ENCODE measurements at regions not wholly inside any gene's neighbourhood (a gene's known extent, or its start where the extent isn't known, plus 50 kb on each side); places are given as distances from the start of the nearest gene placed in this dataset.

DNA sequence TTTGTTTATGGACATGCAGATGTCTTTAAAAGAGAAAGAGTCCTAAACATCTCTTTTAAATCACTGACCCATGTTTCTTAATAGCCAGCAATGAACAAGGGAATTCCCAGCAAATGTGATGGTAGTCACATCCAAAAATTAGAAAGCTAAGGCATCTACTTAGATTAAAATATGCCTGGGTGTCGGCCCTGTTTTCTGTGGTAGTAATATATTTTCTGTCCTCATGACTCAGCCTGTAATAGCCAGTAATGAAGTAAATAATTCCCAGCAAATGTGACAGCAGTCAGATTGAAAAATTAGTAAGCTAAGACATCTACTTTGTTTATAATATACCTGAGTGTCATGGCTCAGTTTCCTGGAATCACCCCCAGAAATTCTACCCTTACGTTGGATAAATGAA lies 60.6 kb upstream of the MYRIP start:
- DNase-seq (ENCODE audit: low spot score): no peak

DNA sequence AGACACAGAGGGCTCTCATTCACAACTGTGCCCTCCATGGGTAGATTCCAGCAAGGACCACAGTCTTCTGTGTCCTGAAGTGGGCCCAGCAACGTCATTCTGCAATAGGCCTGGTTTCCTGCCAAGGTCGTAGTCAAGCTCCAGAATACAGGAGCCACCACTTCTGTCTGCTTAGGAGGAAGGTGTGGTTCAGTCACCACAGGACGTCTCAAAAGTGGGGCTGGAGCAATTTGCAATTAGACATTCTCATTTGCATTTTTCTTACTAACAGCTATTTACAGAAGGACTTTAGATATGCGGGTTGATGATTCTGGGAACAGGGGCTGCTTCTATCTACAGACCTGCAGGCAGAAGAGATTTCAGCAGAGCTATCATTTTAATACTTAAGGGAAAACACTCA lies 58.7 kb upstream of the MYRIP start:
- DNase-seq (ENCODE audit: low spot score): no peak

DNA sequence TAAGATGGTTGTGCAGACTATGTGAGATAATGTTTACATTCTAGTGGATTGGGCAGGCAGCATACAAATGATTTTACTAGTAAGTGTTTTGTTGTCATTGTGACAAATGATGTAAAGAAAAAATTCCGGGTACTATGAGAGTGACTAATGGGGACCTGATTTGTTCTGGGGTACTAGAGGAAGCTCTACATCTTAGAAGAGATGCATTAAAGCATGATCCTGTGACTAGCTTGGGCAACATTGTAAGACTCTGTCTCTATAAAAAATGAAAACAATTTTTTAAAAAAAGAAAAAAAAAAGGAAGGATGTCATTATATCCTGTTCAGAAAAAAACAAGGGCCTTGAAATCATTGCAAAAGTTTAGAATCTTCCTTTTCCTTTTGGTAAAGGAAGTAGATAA lies 58.1 kb upstream of the MYRIP start:
- DNase-seq (ENCODE audit: low spot score): no peak

DNA sequence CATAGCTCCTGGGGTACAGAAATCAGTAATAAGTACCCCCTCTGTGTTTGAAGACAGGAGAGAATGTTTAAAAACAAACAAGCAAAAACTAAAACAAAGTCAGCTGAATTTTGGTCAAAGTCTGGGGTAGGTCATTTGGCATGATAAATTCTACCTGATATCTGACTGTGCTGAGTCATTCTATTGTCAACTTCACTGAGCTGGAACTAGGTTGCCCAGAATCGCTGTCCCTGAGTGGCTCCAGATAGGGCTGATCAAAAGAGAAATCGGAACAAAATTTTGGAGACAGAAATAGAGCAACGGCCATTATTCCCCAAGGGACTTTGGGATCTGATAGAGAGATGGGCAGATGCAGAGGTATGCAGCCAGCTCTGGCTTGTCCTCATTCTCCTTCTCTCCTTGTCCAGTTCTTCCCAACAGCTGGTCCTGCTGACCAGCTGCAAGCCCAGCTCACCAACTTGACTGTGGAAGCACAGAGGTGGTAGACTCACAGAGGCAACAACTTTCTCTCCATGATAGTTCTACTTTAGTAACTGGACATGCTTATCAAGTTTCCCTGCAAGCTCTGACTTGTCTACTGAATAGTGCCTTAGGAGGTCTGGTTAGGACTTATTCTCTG lies 57.3 kb upstream of the MYRIP start:
- no peak for DNase-seq (ENCODE audit: low spot score)

DNA sequence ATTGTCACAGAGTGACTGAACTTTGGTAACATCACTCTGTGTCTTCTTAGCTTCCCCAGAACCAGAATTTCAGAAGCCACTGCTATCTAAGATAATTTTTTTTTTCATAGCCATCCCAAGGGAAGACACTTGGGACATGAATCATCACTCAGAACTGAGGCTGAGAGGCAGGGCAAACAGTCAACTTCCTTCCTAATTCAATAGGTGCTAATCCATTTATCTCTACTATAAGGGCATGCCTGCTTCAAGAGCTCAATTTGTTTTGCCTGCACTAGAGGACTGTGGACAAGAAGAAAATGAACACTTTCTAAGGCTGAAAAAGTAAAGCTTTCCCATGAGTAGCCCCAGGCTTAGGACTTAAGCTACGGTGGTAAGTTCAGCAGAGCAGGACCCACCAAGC lies 56.7 kb upstream of the MYRIP start:
- no peak for DNase-seq (ENCODE audit: low spot score)

DNA sequence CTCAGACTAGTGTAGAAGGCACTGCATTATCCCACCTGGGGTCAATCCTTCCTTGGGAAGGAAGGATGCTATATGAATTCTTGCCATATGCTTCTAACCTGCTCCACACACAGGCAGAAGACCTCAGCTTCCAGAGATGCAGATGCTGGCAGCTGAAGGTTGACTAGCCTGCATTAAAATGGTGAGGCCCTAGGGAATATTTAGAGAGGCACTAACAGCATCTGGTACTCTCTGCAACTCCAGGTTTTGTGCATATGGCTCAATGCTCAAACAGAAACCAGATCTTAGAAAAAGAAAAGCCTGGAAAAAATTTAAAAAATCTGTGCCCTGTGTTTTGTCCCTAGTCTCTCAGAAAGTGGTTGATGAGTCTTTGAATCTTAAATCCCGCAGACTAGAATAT lies 56.0 kb upstream of the MYRIP start:
- no peak for DNase-seq (ENCODE audit: low spot score)

DNA sequence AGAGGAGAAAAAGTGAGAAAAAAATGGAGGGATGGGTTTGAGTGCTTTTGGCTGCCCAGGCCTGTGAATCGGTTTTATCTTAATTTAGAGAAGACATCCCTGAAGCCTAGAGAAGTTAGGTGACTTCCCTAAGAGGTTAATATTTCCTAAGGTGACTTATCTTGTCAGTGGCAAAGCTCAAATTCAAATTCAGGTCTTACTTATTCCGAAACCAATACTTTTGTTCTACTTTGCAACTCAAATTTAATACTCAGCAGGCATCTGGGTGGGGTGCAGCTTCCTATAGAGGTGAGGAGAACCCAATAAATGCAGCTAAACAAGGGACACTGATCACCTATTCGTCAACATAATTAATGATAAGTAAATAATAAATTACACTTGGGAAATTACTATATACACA lies 54.9 kb upstream of the MYRIP start:
- DNase-seq (ENCODE audit: low spot score): no peak

DNA sequence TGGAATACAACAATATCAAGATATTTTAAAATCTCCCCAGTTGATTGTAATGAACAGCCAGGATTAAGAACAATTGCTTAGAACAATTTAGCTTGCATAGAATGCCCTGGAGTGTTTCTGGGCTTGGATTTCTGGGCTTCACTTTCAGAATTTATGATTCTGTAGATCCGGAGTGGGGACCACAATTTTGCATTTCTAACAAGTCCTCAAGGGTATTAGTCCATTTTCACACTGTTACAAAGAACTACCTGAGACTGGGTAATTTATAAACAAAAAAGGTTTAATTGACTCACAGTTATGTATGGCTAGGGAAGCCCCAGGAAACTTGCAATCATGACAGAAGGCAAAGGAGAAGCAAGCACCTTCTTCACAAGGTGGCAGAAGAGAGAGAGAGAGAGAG lies 54.3 kb upstream of the MYRIP start:
- DNase-seq (ENCODE audit: low spot score): no peak

DNA sequence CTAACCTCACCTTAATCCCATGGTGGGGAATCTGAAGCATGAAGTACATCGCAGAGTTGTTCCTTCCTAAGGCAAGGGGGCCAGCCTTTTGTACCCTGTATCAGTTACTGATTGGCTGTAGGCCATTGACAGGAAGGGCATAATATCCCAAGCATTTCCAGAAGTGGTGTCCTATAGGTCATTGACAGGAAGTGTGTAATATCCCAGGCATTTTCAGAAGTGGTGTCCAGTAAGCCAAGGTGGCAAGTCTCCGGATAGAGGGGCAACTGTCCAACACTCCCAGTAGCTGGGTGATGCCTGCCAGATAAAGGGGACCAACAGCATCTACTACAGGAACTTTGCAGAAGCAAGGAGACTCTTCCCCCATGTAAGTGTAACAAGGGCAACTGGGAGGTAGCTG lies 52.1 kb upstream of the MYRIP start:
- DNase-seq (ENCODE audit: low spot score): no peak

Measured in hematopoietic multipotent progenitor cell treated with erythropoietin and hydrocortisone succinate and interleukin-3 and kit ligand, for 15 days (in vitro differentiated cells).